ENCODE measurements at regions not wholly inside any gene's neighbourhood (a gene's known extent, or its start where the extent isn't known, plus 50 kb on each side); places are given as distances from the start of the nearest gene placed in this dataset.

- Histone ChIP-seq H3K27ac (ENCODE audit: extremely low read depth, low read depth, low read length) (no peak overlapping the region), H3K9ac (ENCODE audit: insufficient read depth in 1 of 2, low read depth in 2 of 2, low read length in 2 of 2) (no peak overlapping the region), H4K20me1 (replicated peaks; ENCODE audit: control insufficient read depth, insufficient read depth, low read length) (no peaks in the 10 kb centered on the region), H3K9me1 (ENCODE audit: control insufficient read depth, insufficient read depth, low read length) (no peaks in the 10 kb centered on the region), H3K36me3 (ENCODE audit: control insufficient read depth, insufficient read depth, low read length) (no peaks in the 10 kb centered on the region), H3K27me3 (ENCODE audit: control insufficient read depth in 2 of 2, insufficient read depth in 2 of 2, low read length in 2 of 2) (no peaks in the 10 kb centered on the region), H2AFZ (ENCODE audit: low read depth, low read length) (no peak overlapping the region), H3K9me3 (replicated peaks; ENCODE audit: control insufficient read depth, insufficient read depth, low read depth, low read length) (no peaks in the 10 kb centered on the region), H3K4me3 (no peak overlapping the region), H3K4me1 (replicated peaks in 1 of 2; ENCODE audit: control insufficient read depth in 2 of 2, insufficient read depth in 2 of 2, low read length in 2 of 2) (no peaks in the 10 kb centered on the region), H3K4me2 (ENCODE audit: insufficient read depth, low read length) (no peak overlapping the region), H3K79me2 (ENCODE audit: control insufficient read depth, insufficient read depth, low read length) (no peaks in the 10 kb centered on the region)
- DNase-seq (ENCODE audit: extremely low read depth in 1 of 4, low spot score in 3 of 4) (no peak), FAIRE-seq (no peak), ATAC-seq (no peak)
- no TSS peak for BruUV-seq (replicated peaks)
- ChIA-PET POLR2A (no interaction called here), CTCF (ENCODE audit: low intra/inter-chr PET ratio) (no interaction called here)
- TF ChIP-seq SNRNP70 (optimal IDR thresholded peaks at IDR 0.05; ENCODE audit: low read depth, low read length) = no peak
- TF ChIP-seq, protein P1, sequence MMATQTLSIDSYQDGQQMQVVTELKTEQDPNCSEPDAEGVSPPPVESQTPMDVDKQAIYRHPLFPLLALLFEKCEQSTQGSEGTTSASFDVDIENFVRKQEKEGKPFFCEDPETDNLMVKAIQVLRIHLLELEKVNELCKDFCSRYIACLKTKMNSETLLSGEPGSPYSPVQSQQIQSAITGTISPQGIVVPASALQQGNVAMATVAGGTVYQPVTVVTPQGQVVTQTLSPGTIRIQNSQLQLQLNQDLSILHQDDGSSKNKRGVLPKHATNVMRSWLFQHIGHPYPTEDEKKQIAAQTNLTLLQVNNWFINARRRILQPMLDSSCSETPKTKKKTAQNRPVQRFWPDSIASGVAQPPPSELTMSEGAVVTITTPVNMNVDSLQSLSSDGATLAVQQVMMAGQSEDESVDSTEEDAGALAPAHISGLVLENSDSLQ (IDR thresholded peaks at IDR 0.05) = no peak
- TF ChIP-seq RB1 (IDR thresholded peaks at IDR 0.05; ENCODE audit: low read depth) = no peak
- no peak for TF ChIP-seq EZH2 (IDR thresholded peaks at IDR 0.05; ENCODE audit: borderline replicate concordance, low read depth, low read length)
- no peak for TF ChIP-seq TAL1 (IDR thresholded peaks at IDR 0.05)
- no peak for TF ChIP-seq GABPB2 (CRISPR knock-in tag; conservative IDR thresholded peaks at IDR 0.05)
- 0% methylated on average over 4 of the region's 4 CpGs for WGBS (ENCODE audit: insufficient coverage, low coverage, missing lambda C conversion rate)
- intact Hi-C loops (cut with micrococcal nuclease) = no loop called here
- in situ Hi-C loops (cut with MboI) = no loop called here
Observed at GRCh38 chr9:99594056-99594780, 227.5 kb upstream of the NR4A3 start.
